GM12864 (cell line): ENCODE measurements at regions not wholly inside any gene's neighbourhood (a gene's known extent, or its start where the extent isn't known, plus 50 kb on each side); places are given as distances from the start of the nearest gene placed in this dataset.
A peak's percentile ranks its signal among the peaks of the same experiment; 100 is the strongest.

Experiments used
- DNase-seq: peaks from one replicate; pipeline ENCODE4 v3.0.0-alpha.2; 2011; ENCODE audit warnings: low read depth
- H3K4me3 ChIP-seq: 2 replicates; pipeline ENCODE4 v1.5.1; 2011; ENCODE audit warnings: mild to moderate bottlenecking, low read depth, low read length, control low read depth
- TF ChIP-seq, protein P1 (sequence below): IDR thresholded peaks from 2 replicates; pipeline ENCODE4 v1.5.1; 2011; ENCODE audit warnings: low read depth, mild to moderate bottlenecking, moderate library complexity, low read length, control low read depth, inconsistent platforms; ENCODE audit errors: missing control alignments

- no peak overlapping the region for H3K4me3 ChIP-seq
- peak; percentile 84 for DNase-seq
- TF ChIP-seq, protein P1, sequence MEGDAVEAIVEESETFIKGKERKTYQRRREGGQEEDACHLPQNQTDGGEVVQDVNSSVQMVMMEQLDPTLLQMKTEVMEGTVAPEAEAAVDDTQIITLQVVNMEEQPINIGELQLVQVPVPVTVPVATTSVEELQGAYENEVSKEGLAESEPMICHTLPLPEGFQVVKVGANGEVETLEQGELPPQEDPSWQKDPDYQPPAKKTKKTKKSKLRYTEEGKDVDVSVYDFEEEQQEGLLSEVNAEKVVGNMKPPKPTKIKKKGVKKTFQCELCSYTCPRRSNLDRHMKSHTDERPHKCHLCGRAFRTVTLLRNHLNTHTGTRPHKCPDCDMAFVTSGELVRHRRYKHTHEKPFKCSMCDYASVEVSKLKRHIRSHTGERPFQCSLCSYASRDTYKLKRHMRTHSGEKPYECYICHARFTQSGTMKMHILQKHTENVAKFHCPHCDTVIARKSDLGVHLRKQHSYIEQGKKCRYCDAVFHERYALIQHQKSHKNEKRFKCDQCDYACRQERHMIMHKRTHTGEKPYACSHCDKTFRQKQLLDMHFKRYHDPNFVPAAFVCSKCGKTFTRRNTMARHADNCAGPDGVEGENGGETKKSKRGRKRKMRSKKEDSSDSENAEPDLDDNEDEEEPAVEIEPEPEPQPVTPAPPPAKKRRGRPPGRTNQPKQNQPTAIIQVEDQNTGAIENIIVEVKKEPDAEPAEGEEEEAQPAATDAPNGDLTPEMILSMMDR = peak; percentile 75
These were observed 79.4 kb upstream of the ABCC4 start for GRCh38 chr13:95380468-95381211.

DNA sequence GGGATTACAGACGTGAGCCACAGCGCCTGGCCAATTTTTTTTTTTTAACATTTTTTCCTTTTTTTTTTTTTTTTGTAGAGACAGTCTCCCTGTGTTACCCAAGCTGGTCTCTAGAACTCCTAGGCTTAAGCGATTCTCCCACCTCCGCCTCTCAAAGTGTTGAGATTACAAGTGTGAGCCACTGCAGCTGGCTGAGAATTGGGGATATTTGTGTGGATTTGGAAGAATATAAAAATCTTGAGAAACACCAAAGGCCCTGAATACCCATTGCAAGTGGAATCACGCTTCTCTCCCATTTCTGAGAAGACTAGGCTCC is 79.9 kb upstream of the ABCC4 start:
- no peak for DNase-seq
- TF ChIP-seq, protein P1 = no peak
- H3K4me3 ChIP-seq = no peak overlapping the region

- DNase-seq = no peak
- no peak overlapping the region for H3K4me3 ChIP-seq
- TF ChIP-seq, protein P1 = no peak
These were observed 81.2 kb upstream of the ABCC4 start for GRCh38 chr13:95382411-95382810.

- DNase-seq = no peak
- H3K4me3 ChIP-seq = no peak overlapping the region
- TF ChIP-seq, protein P1 = no peak
These were observed 81.7 kb upstream of the ABCC4 start for GRCh38 chr13:95382916-95383315.

DNA sequence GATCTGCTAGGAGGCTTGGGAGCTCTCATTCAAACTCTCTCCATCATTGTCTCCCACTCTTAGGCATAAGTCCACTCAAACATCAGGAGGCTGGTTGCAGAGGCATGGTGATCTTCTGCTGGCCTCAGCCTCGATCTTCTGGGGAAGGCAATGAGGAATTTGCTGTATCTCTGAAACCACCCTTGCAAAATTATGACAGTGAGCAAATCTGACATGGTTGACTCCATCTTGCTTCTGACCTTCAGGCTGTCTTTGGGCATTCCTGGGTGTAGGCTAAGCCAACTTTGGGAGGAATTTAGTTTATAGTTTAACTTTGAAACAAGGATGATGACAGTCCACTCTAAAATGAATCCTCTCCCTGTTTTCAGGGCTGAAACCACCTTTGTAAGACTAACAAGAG is 84.1 kb upstream of the ABCC4 start:
- H3K4me3 ChIP-seq = no peak overlapping the region
- no peak for DNase-seq
- TF ChIP-seq, protein P1 = no peak

- TF ChIP-seq, protein P1 = no peak
- H3K4me3 ChIP-seq = no peak overlapping the region
- DNase-seq = no peak
These were observed 84.5 kb upstream of the ABCC4 start for GRCh38 chr13:95385798-95386197.

DNA sequence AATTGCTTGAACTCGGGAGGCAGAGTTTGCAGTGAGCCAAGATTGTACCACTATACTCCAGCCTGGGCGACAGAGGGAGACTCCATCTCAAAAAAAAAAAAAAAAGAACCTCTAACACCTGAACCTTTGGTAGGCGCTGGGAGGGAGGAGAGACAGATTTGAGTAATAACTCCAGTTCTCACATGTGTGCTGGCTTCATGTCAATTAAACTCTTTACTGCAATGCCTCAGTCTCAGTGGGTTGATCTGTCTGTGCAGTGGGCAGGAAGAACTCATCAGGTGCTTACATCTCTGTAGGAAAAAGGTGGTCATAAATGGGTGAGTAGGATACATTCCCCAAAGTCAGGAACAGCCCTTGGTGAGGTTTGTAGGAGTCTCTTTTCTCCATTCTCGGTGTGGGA is 85.1 kb upstream of the ABCC4 start:
- TF ChIP-seq, protein P1 = no peak
- H3K4me3 ChIP-seq = no peak overlapping the region

More for the DNA sequence above, 85.1 kb upstream of the ABCC4 start:
- no peak for DNase-seq
